ENCODE measurements at regions not wholly inside any gene's neighbourhood (a gene's known extent, or its start where the extent isn't known, plus 50 kb on each side); places are given as distances from the start of the nearest gene placed in this dataset.
A peak's percentile ranks its signal among the peaks of the same experiment; 100 is the strongest.

DNA sequence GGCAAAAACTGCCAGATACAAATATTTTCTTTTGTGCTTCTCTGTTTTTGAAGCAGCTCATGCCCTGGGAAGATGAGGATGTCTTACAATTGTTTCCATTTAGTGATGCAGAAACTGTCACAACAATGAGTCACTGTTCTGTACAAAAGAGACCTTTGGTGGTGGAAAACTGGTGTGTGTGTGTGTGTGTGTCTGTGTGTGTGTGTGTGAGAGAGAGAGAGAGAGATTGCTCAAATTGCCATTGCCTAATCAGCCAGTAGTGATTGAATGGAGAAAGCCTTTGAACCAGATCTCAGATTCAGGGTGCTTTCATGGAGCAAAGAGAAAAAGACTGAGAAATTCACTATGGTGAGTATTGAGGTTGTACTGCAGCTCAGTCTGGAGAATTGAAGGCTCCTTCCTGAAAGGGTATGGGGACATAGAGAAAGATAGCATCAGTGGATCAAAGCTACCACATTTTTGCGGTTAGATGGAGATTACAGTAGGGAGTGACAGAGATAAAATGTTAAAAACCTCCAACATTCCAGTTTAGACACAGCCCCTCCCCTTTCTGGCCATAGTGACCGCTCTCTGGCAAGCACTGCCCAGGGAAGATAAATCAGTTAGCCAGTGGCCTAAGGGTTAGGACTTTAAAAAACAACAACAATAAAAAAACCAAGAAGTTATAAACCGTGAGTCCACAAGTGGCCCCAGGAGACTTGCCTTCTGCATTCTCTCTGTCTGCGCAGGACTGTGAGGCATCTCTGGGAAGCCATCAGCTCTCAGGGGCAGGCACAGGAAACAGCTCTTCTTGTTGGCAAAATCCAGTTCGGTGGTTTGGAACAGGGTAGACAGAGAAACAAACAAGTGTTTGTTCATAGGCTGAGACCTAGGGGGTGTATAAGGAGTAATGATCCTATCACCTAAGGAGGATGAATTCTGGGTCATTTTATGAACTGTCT is 406.5 kb downstream of the DUSP10 start:
- peak; percentile 56 for FAIRE-seq

DNA sequence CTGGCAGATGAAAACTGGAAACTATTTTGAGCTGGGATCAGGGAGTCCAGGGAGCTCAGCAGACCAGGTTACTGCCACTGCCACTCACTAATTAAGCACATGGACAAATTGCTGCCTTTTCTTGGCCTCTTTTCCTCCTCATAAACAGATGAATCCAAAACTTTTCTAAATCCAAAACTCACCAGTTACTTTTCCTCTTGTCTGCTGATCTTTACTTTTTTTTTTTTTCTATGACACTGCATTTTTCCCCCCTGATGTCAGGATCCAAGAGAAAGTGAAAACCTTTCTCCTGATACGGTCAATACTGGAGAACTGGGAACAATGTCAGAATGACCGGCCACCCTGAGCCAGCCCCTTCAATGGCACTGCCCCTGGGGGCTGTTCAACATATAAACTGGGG is 405.8 kb downstream of the DUSP10 start:
- Mint-ChIP-seq H3K4me3 (ENCODE audit: unreplicated experiment) (peak overlapping the region; percentile 10), H3K9me3 (ENCODE audit: unreplicated experiment) (peaks cover 9% of the 10 kb centered on the region), H3K36me3 (ENCODE audit: low read depth, unreplicated experiment) (peaks cover 1% of the 10 kb centered on the region), H3K4me1 (ENCODE audit: low read depth, unreplicated experiment) (peaks cover 21% of the 10 kb centered on the region), H3K27me3 (ENCODE audit: low read depth, unreplicated experiment) (no peaks in the 10 kb centered on the region), H3K27ac (ENCODE audit: unreplicated experiment) (peak overlapping the region; percentile 97)
- FAIRE-seq (no peak), DNase-seq (ENCODE audit: low read depth) (peak; percentile 34)
- Histone ChIP-seq H3K36me3 (ENCODE audit: insufficient read depth, low read length) (no peaks in the 10 kb centered on the region), H2AFZ (ENCODE audit: low read depth, low read length) (peak overlapping the region; percentile 13), H3K9me3 (ENCODE audit: insufficient read depth, low read depth, low read length) (no peaks in the 10 kb centered on the region), H4K20me1 (ENCODE audit: insufficient read depth, low read length) (no peaks in the 10 kb centered on the region), H3K27me3 (ENCODE audit: insufficient read depth, low read length) (no peaks in the 10 kb centered on the region), H3K4me3 (ENCODE audit: insufficient read depth, low read depth, low read length) (no peak overlapping the region), H3K4me2 (ENCODE audit: low read length) (peak overlapping the region; percentile 56), H3K27ac (ENCODE audit: low read depth, low read length) (peak overlapping the region; percentile 52), H3K79me2 (ENCODE audit: insufficient read depth, low read length) (no peaks in the 10 kb centered on the region), H3K9ac (ENCODE audit: low read length) (peak overlapping the region; percentile 34), H3K4me1 (ENCODE audit: insufficient read depth, low read length) (peaks cover 16% of the 10 kb centered on the region)
- TF ChIP-seq, protein P1, sequence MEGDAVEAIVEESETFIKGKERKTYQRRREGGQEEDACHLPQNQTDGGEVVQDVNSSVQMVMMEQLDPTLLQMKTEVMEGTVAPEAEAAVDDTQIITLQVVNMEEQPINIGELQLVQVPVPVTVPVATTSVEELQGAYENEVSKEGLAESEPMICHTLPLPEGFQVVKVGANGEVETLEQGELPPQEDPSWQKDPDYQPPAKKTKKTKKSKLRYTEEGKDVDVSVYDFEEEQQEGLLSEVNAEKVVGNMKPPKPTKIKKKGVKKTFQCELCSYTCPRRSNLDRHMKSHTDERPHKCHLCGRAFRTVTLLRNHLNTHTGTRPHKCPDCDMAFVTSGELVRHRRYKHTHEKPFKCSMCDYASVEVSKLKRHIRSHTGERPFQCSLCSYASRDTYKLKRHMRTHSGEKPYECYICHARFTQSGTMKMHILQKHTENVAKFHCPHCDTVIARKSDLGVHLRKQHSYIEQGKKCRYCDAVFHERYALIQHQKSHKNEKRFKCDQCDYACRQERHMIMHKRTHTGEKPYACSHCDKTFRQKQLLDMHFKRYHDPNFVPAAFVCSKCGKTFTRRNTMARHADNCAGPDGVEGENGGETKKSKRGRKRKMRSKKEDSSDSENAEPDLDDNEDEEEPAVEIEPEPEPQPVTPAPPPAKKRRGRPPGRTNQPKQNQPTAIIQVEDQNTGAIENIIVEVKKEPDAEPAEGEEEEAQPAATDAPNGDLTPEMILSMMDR (IDR thresholded peaks at IDR 0.05; ENCODE audit: insufficient read depth, low read depth, low read length), result no peak
- no peak for TF ChIP-seq EZH2 (IDR thresholded peaks at IDR 0.05; ENCODE audit: insufficient read depth, low read length)

More for the DNA sequence above, 406.5 kb downstream of the DUSP10 start:
- Histone ChIP-seq H3K9ac (ENCODE audit: low read length) (peak overlapping the region; percentile 34), H4K20me1 (ENCODE audit: insufficient read depth, low read length) (no peaks in the 10 kb centered on the region), H2AFZ (ENCODE audit: low read depth, low read length) (peak overlapping the region; percentile 13), H3K27me3 (ENCODE audit: insufficient read depth, low read length) (no peaks in the 10 kb centered on the region), H3K27ac (ENCODE audit: low read depth, low read length) (peak overlapping the region; percentile 52), H3K9me3 (ENCODE audit: insufficient read depth, low read depth, low read length) (no peaks in the 10 kb centered on the region), H3K4me2 (ENCODE audit: low read length) (peak overlapping the region; percentile 56), H3K79me2 (ENCODE audit: insufficient read depth, low read length) (no peaks in the 10 kb centered on the region), H3K4me1 (ENCODE audit: insufficient read depth, low read length) (peaks cover 16% of the 10 kb centered on the region), H3K4me3 (ENCODE audit: insufficient read depth, low read depth, low read length) (no peak overlapping the region), H3K36me3 (ENCODE audit: insufficient read depth, low read length) (no peaks in the 10 kb centered on the region)
- no peak for TF ChIP-seq EZH2 (IDR thresholded peaks at IDR 0.05; ENCODE audit: insufficient read depth, low read length)
- TF ChIP-seq, protein P1 (IDR thresholded peaks at IDR 0.05; ENCODE audit: insufficient read depth, low read depth, low read length), result no peak
- Mint-ChIP-seq H3K4me3 (ENCODE audit: unreplicated experiment) (no peak overlapping the region), H3K4me1 (ENCODE audit: low read depth, unreplicated experiment) (peaks cover 21% of the 10 kb centered on the region), H3K9me3 (ENCODE audit: unreplicated experiment) (peaks cover 14% of the 10 kb centered on the region), H3K36me3 (ENCODE audit: low read depth, unreplicated experiment) (peaks cover 2% of the 10 kb centered on the region), H3K27me3 (ENCODE audit: low read depth, unreplicated experiment) (no peaks in the 10 kb centered on the region), H3K27ac (ENCODE audit: unreplicated experiment) (peak overlapping the region; percentile 97)
- DNase-seq (ENCODE audit: low read depth), result peak; percentile 93

DNA sequence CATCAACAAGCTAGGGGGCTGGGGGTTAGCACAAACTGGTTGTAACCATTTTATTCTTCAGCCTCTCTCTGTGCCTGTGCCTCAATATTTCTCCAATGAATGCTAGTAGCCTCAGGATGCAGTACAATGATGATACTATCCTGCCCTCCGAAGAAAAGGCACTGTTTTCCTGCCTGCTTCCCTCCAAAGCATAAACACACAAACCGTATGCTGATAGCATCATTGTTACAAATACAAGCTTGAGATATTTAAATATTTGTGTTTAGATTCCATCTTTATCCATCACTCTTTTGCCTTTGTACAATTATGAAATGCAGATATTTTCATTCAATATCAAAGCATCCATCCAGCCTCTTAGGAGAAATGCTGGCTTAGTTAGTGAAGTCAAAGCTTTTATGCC is 404.8 kb downstream of the DUSP10 start:
- no peak overlapping the region for H3K4me3 Mint-ChIP-seq (ENCODE audit: unreplicated experiment)
- H3K36me3 ChIP-seq (ENCODE audit: insufficient read depth, low read length), result no peaks in the 10 kb centered on the region
- no peaks in the 10 kb centered on the region for H3K27me3 ChIP-seq (ENCODE audit: insufficient read depth, low read length)
- H4K20me1 ChIP-seq (ENCODE audit: insufficient read depth, low read length), result no peaks in the 10 kb centered on the region
- H3K27ac ChIP-seq (ENCODE audit: low read depth, low read length), result no peak overlapping the region
- no peaks in the 10 kb centered on the region for H3K9me3 ChIP-seq (ENCODE audit: insufficient read depth, low read depth, low read length)
- no peak overlapping the region for H3K4me3 ChIP-seq (ENCODE audit: insufficient read depth, low read depth, low read length)
- H3K4me2 ChIP-seq (ENCODE audit: low read length), result no peak overlapping the region
- H3K27me3 Mint-ChIP-seq (ENCODE audit: low read depth, unreplicated experiment), result no peaks in the 10 kb centered on the region
- H2AFZ ChIP-seq (ENCODE audit: low read depth, low read length), result no peak overlapping the region
- no peak overlapping the region for H3K9ac ChIP-seq (ENCODE audit: low read length)
- H3K4me1 Mint-ChIP-seq (ENCODE audit: low read depth, unreplicated experiment), result peaks cover 21% of the 10 kb centered on the region
- TF ChIP-seq, protein P1 (IDR thresholded peaks at IDR 0.05; ENCODE audit: insufficient read depth, low read depth, low read length), result no peak
- no peak for TF ChIP-seq EZH2 (IDR thresholded peaks at IDR 0.05; ENCODE audit: insufficient read depth, low read length)
- no peak overlapping the region for H3K27ac Mint-ChIP-seq (ENCODE audit: unreplicated experiment)
- H3K79me2 ChIP-seq (ENCODE audit: insufficient read depth, low read length), result no peaks in the 10 kb centered on the region
- H3K4me1 ChIP-seq (ENCODE audit: insufficient read depth, low read length), result peaks cover 16% of the 10 kb centered on the region
- peaks cover 4% of the 10 kb centered on the region for H3K9me3 Mint-ChIP-seq (ENCODE audit: unreplicated experiment)
- no peaks in the 10 kb centered on the region for H3K36me3 Mint-ChIP-seq (ENCODE audit: low read depth, unreplicated experiment)
- FAIRE-seq (no peak), DNase-seq (ENCODE audit: low read depth) (no peak)

Data from astrocyte (in vitro differentiated cells and primary cell).